Liver (tissue), 8 donors: ENCODE measurements at regions not wholly inside any gene's neighbourhood (a gene's known extent, or its start where the extent isn't known, plus 50 kb on each side); places are given as distances from the start of the nearest gene placed in this dataset.

Experiments
- DNase-seq: peaks from one replicate; pipeline ENCODE4 v3.0.0-alpha.2; 2017; ENCODE audit warnings: low spot score
- H3K27ac ChIP-seq, 2 donors: one replicate each; pipeline ENCODE4 v1.7.0; 2013; ENCODE audit warnings: inconsistent platforms in 2 of 2, low read length in 2 of 2, control low read depth in 1 of 2, low read depth in 1 of 2, mild to moderate bottlenecking in 1 of 2
- H3K27me3 ChIP-seq, 4 donors: one replicate each; pipeline versions ENCODE4 v1.6.1 to v1.7.0; 2013; ENCODE audit warnings: low read length in 3 of 4, inconsistent platforms in 1 of 4, mild to moderate bottlenecking in 1 of 4, moderate library complexity in 1 of 4; ENCODE audit not compliant: control insufficient read depth in 4 of 4, insufficient read depth in 4 of 4
- H3K36me3 ChIP-seq, 4 donors: one replicate each; pipeline versions ENCODE4 v1.6.1 to v1.7.0; 2013; ENCODE audit warnings: low read length in 3 of 4, mild to moderate bottlenecking in 3 of 4, low read depth in 1 of 4, moderate library complexity in 1 of 4; ENCODE audit not compliant: control insufficient read depth in 4 of 4, insufficient read depth in 3 of 4
- H3K4me1 ChIP-seq, 4 donors: one replicate each; pipeline versions ENCODE4 v1.6.1 to v1.7.0; 2013; ENCODE audit warnings: low read length in 3 of 4, mild to moderate bottlenecking in 3 of 4, moderate library complexity in 1 of 4; ENCODE audit not compliant: control insufficient read depth in 4 of 4, insufficient read depth in 4 of 4
- H3K4me3 ChIP-seq, 3 donors: one replicate each; pipeline versions ENCODE4 v1.6.1 to v1.7.0; 2013; ENCODE audit warnings: low read length in 3 of 3, control low read depth in 1 of 3, low read depth in 1 of 3, mild to moderate bottlenecking in 1 of 3
- H3K9ac ChIP-seq, 2 donors: one replicate each; pipeline ENCODE4 v1.7.0; 2013; ENCODE audit warnings: low read length in 2 of 2, mild to moderate bottlenecking in 2 of 2, moderate library complexity in 2 of 2, control low read depth in 1 of 2, low read depth in 1 of 2
- H3K9me3 ChIP-seq, 4 donors: one replicate each; pipeline versions ENCODE4 v1.6.1 to v1.7.0; 2013; ENCODE audit warnings: low read length in 3 of 4; ENCODE audit not compliant: control insufficient read depth in 4 of 4
- EGR1 ChIP-seq, 2 donors: IDR thresholded peaks; 2 replicates each; pipeline ENCODE4 v1.6.1; 2016 to 2018; ENCODE audit warnings: antibody characterized with exemption in 2 of 2, low read depth in 2 of 2
- FOXA1 ChIP-seq: IDR thresholded peaks from 2 replicates; pipeline ENCODE4 v1.6.1; 2016; ENCODE audit warnings: antibody characterized with exemption
- FOXA2 ChIP-seq: IDR thresholded peaks from 2 replicates; pipeline ENCODE4 v1.6.1; 2016; ENCODE audit warnings: antibody characterized with exemption
- GABPA ChIP-seq, 2 donors: IDR thresholded peaks in 1 of 2; conservative IDR thresholded peaks in 1 of 2; 2 replicates each; pipeline ENCODE4 v1.6.1; 2016; ENCODE audit warnings: antibody characterized with exemption in 2 of 2, mild to moderate bottlenecking in 1 of 2, moderate library complexity in 1 of 2
- HNF4A ChIP-seq, 2 donors: conservative IDR thresholded peaks; 2 replicates each; pipeline ENCODE4 v1.6.1; 2016; ENCODE audit warnings: antibody characterized with exemption in 2 of 2, mild to moderate bottlenecking in 2 of 2
- HNF4G ChIP-seq: IDR thresholded peaks from 2 replicates; pipeline ENCODE4 v1.6.1; 2016; ENCODE audit warnings: antibody characterized with exemption
- JUND ChIP-seq, 2 donors: IDR thresholded peaks; 2 replicates each; pipeline ENCODE4 v1.6.1; 2016; ENCODE audit warnings: antibody characterized with exemption in 2 of 2
- NR2F2 ChIP-seq: IDR thresholded peaks from 2 replicates; pipeline ENCODE4 v1.6.1; 2016; ENCODE audit warnings: antibody characterized with exemption
- RAD21 ChIP-seq, 2 donors: IDR thresholded peaks; 2 replicates each; pipeline ENCODE4 v1.6.1; 2016; ENCODE audit warnings: antibody characterized with exemption in 2 of 2, mild to moderate bottlenecking in 2 of 2
- REST ChIP-seq: IDR thresholded peaks from 2 replicates; pipeline ENCODE4 v1.6.1; 2016; ENCODE audit warnings: antibody characterized with exemption, mild to moderate bottlenecking
- RXRA ChIP-seq, 2 donors: IDR thresholded peaks; 2 replicates each; pipeline ENCODE4 v1.6.1; 2017 to 2018; ENCODE audit warnings: antibody characterized with exemption in 2 of 2, mild to moderate bottlenecking in 1 of 2
- SP1 ChIP-seq: IDR thresholded peaks from 2 replicates; pipeline ENCODE4 v1.6.1; 2018; ENCODE audit warnings: antibody characterized with exemption, mild to moderate bottlenecking
- TAF1 ChIP-seq: conservative IDR thresholded peaks from 2 replicates; pipeline ENCODE4 v1.6.1; 2016; ENCODE audit warnings: antibody characterized with exemption, mild to moderate bottlenecking
- YY1 ChIP-seq: IDR thresholded peaks from 2 replicates; pipeline ENCODE4 v1.6.1; 2016; ENCODE audit warnings: antibody characterized with exemption, mild to moderate bottlenecking
- WGBS: extraction: QIAGEN DNeasy Blood & Tissue Kit; methylation state at CpG from one replicate; pipeline ENCODE4 v1.1.7; 2013; 5-methylcytosine and 5-hydroxymethylcytosine counted together
- TF ChIP-seq, protein P1 (sequence below): IDR thresholded peaks from 2 replicates; pipeline ENCODE4 v1.6.1; 2016; ENCODE audit warnings: antibody characterized with exemption
- TF ChIP-seq, protein P2 (sequence below): fragments of 150-350 bp; IDR thresholded peaks from 2 replicates; pipeline ENCODE4 v1.5.1; 2017; ENCODE audit warnings: improper control_type of control experiment, low read depth, low read length; ENCODE audit not compliant: missing input control
- TF ChIP-seq, protein P3 (sequence below): IDR thresholded peaks from 2 replicates; pipeline ENCODE4 v1.6.1; 2016; ENCODE audit warnings: antibody characterized with exemption
- TF ChIP-seq, protein P4 (sequence below): IDR thresholded peaks from 2 replicates; pipeline ENCODE4 v1.6.1; 2016; ENCODE audit warnings: antibody characterized with exemption
- donor health status: healthy.
- donor health status: healthy.
- donor health status: healthy.
- donor health status: healthy.
- donor health status: healthy.

GRCh38 chr15:92772626-92773244 is 117.2 kb upstream of the FAM174B start:
- 88% methylated on average over 24 of the region's 24 CpGs for WGBS
- no peak for DNase-seq

More at GRCh38 chr15:92772626-92773244, 117.2 kb upstream of the FAM174B start:
- Histone ChIP-seq H3K9me3 (no peaks in the 10 kb centered on the region), H3K9ac (no peak overlapping the region), H3K27ac (no peak overlapping the region), H3K36me3 (no peaks in the 10 kb centered on the region), H3K4me3 (no peak overlapping the region), H3K27me3 (no peaks in the 10 kb centered on the region), H3K4me1 (no peaks in the 10 kb centered on the region)
- no peak for TF ChIP-seq REST
- no peak for TF ChIP-seq NR2F2
- TF ChIP-seq GABPA (IDR thresholded peaks at IDR 0.05 in 1 of 2, conservative IDR thresholded peaks at IDR 0.05 in 1 of 2) = no peak
- no peak for TF ChIP-seq YY1
- TF ChIP-seq EGR1 (IDR thresholded peaks at IDR 0.05; ENCODE audit: low read depth in 2 of 2) = no peak
- TF ChIP-seq FOXA1 = no peak
- TF ChIP-seq, protein P1, sequence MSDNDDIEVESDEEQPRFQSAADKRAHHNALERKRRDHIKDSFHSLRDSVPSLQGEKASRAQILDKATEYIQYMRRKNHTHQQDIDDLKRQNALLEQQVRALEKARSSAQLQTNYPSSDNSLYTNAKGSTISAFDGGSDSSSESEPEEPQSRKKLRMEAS = no peak
- no peak for TF ChIP-seq JUND (IDR thresholded peaks at IDR 0.05)
- TF ChIP-seq, protein P2, sequence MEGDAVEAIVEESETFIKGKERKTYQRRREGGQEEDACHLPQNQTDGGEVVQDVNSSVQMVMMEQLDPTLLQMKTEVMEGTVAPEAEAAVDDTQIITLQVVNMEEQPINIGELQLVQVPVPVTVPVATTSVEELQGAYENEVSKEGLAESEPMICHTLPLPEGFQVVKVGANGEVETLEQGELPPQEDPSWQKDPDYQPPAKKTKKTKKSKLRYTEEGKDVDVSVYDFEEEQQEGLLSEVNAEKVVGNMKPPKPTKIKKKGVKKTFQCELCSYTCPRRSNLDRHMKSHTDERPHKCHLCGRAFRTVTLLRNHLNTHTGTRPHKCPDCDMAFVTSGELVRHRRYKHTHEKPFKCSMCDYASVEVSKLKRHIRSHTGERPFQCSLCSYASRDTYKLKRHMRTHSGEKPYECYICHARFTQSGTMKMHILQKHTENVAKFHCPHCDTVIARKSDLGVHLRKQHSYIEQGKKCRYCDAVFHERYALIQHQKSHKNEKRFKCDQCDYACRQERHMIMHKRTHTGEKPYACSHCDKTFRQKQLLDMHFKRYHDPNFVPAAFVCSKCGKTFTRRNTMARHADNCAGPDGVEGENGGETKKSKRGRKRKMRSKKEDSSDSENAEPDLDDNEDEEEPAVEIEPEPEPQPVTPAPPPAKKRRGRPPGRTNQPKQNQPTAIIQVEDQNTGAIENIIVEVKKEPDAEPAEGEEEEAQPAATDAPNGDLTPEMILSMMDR = no peak
- TF ChIP-seq, protein P3, sequence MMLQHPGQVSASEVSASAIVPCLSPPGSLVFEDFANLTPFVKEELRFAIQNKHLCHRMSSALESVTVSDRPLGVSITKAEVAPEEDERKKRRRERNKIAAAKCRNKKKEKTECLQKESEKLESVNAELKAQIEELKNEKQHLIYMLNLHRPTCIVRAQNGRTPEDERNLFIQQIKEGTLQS = no peak
- TF ChIP-seq RXRA (IDR thresholded peaks at IDR 0.05) = no peak
- no peak for TF ChIP-seq RAD21 (IDR thresholded peaks at IDR 0.05)
- TF ChIP-seq SP1 = no peak
- TF ChIP-seq FOXA2 = no peak
- TF ChIP-seq HNF4A (conservative IDR thresholded peaks at IDR 0.05) = no peak
- TF ChIP-seq TAF1 = no peak
- TF ChIP-seq, protein P4, sequence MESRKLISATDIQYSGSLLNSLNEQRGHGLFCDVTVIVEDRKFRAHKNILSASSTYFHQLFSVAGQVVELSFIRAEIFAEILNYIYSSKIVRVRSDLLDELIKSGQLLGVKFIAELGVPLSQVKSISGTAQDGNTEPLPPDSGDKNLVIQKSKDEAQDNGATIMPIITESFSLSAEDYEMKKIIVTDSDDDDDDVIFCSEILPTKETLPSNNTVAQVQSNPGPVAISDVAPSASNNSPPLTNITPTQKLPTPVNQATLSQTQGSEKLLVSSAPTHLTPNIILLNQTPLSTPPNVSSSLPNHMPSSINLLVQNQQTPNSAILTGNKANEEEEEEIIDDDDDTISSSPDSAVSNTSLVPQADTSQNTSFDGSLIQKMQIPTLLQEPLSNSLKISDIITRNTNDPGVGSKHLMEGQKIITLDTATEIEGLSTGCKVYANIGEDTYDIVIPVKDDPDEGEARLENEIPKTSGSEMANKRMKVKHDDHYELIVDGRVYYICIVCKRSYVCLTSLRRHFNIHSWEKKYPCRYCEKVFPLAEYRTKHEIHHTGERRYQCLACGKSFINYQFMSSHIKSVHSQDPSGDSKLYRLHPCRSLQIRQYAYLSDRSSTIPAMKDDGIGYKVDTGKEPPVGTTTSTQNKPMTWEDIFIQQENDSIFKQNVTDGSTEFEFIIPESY = no peak
- no peak for TF ChIP-seq HNF4G
